LNCAP (cell line): ENCODE measurements at regions not wholly inside any gene's neighbourhood (a gene's known extent, or its start where the extent isn't known, plus 50 kb on each side); places are given as distances from the start of the nearest gene placed in this dataset.

Source experiments
- CTCF ChIP-seq: fragments of 450-650 bp; IDR thresholded peaks from 2 replicates; pipeline ENCODE4 v1.5.1; 2017; ENCODE audit warnings: mild to moderate bottlenecking

- no peak for TF ChIP-seq CTCF
Observed at GRCh38 chr1:5701642-5702041, 290.6 kb downstream of the NPHP4 start.

- TF ChIP-seq CTCF, result no peak
Observed at GRCh38 chr1:5693568-5693967, 298.7 kb downstream of the NPHP4 start.

GRCh38 chr1:5692664-5693063, 299.6 kb downstream of the NPHP4 start:
- TF ChIP-seq CTCF, result no peak

- no peak for TF ChIP-seq CTCF
Observed at GRCh38 chr1:5691795-5692509, 300.3 kb downstream of the NPHP4 start.

GRCh38 chr1:5690898-5691297, 301.3 kb downstream of the NPHP4 start:
- no peak for TF ChIP-seq CTCF

- no peak for TF ChIP-seq CTCF
Observed at GRCh38 chr1:5690291-5690690, 301.9 kb downstream of the NPHP4 start.

GRCh38 chr1:5688081-5689077, 303.8 kb downstream of the NPHP4 start:
- TF ChIP-seq CTCF, result no peak
